K562 (cell line): ENCODE measurements at regions not wholly inside any gene's neighbourhood (a gene's known extent, or its start where the extent isn't known, plus 50 kb on each side); places are given as distances from the start of the nearest gene placed in this dataset.

Source experiments
- EP400 ChIP-seq: fragments of 450-650 bp; IDR thresholded peaks from 2 replicates; pipeline ENCODE4 v1.6.1; 2017; ENCODE audit warnings: antibody characterized with exemption, mild to moderate bottlenecking, moderate library complexity
- NR4A1 ChIP-seq, 2 experiments: fragments of 250-450 bp in 1 of 2; fragments of 450-650 bp in 1 of 2; sonication (Bioruptor Pico) in 1 of 2; IDR thresholded peaks; 2 replicates each; pipeline versions ENCODE4 v1.4.0 to v1.6.1; 2016 to 2020; ENCODE audit warnings: mild to moderate bottlenecking in 2 of 2, missing compliant biosample characterization in 1 of 2, missing genetic modification characterization in 1 of 2, moderate library complexity in 1 of 2
- POLR2AphosphoS2 ChIP-seq: IDR thresholded peaks from 2 replicates; pipeline ENCODE4 v1.6.1; 2012; ENCODE audit warnings: low read length, improper control_type of control experiment
- PRDM10 ChIP-seq: fragments of 450-650 bp; IDR thresholded peaks from 2 replicates; pipeline ENCODE4 v1.6.1; 2018; ENCODE audit not compliant: partially characterized antibody
- ZBTB11 ChIP-seq, 3 experiments: fragments of 200-800 bp in 1 of 3; fragments of 250-450 bp in 1 of 3; fragments of 450-650 bp in 1 of 3; sonication (Bioruptor Pico) in 1 of 3; sonication (Bioruptor generic) in 1 of 3; formaldehyde crosslinking in 1 of 3; IDR thresholded peaks; 2 replicates each; pipeline versions ENCODE4 v1.6.1 to v1.8.0; 2016 to 2022; ENCODE audit warnings: mild to moderate bottlenecking in 2 of 3, missing genetic modification characterization in 2 of 3, missing compliant biosample characterization in 1 of 3, moderate library complexity in 1 of 3
- ZNF395 ChIP-seq: fragments of 200-800 bp; sonication (Bioruptor generic); IDR thresholded peaks from 2 replicates; pipeline ENCODE4 v1.6.1; 2017; ENCODE audit warnings: missing genetic modification characterization, missing compliant biosample characterization
- ZNF561 ChIP-seq: fragments of 450-650 bp; formaldehyde crosslinking; conservative IDR thresholded peaks from 2 replicates; pipeline ENCODE4 v1.4.0; 2020; ENCODE audit warnings: mild to moderate bottlenecking, moderate library complexity

- TF ChIP-seq PRDM10 (no peak), ZNF561 (no peak), POLR2AphosphoS2 (no peak), ZNF395 (no peak), NR4A1 (CRISPR knock-in tag; IDR thresholded peaks at IDR 0.05) (no peak), NR4A1 (tag; IDR thresholded peaks at IDR 0.05) (no peak), ZBTB11 (CRISPR knock-in tag; IDR thresholded peaks at IDR 0.05) (no peak), EP400 (no peak)
Observed at GRCh38 chr10:118918116-118918515, 111.4 kb upstream of the NANOS1 start (continued).
